ENCODE measurements at regions not wholly inside any gene's neighbourhood (a gene's known extent, or its start where the extent isn't known, plus 50 kb on each side); places are given as distances from the start of the nearest gene placed in this dataset.

DNA sequence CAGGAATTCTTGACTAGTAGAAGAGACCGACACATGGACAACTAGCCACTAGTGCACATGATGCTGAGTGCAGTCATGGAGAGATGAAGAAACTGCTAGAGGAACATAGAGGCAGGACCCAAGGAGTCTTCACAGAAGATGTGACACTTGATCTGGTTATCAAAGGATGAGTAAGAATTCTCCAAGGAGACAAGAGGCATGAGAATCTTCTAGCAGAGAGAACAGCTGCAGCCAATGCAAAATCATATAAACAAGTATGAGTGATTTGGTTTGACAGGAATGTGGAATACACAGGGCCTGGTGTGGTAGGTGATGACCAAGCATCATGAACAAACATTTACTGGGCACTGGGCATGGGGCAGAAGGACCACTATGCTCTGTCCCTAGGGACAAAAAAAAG lies 140.9 kb upstream of the CTTNBP2NL start:
- Mint-ChIP-seq H3K9me3 (no peaks in the 10 kb centered on the region), H3K4me1 (ENCODE audit: low read depth) (no peaks in the 10 kb centered on the region), H3K27ac (no peak overlapping the region), H3K36me3 (ENCODE audit: low read depth) (no peaks in the 10 kb centered on the region), H3K4me3 (no peak overlapping the region), H3K27me3 (peaks cover 38% of the 10 kb centered on the region)
- DNase-seq = no peak

DNA sequence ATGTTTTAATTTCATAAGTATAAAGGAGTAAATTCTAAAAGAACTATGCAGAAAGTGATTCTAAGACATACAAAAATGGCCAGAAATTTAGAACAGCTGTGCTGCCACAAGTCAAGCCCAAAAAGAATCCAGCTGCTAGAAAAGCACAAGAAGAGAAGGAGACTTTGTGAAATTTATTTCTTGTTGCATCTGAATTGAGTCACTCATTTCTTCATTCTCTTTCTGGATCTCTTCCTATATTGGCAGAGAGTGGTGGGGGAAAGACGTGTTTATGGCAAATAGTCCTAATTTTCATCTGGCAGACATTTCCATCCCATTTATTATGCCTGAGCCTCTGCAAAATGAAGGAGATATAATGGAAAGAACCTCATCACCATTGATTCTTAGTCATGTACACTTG lies 139.6 kb upstream of the CTTNBP2NL start:
- H3K27ac Mint-ChIP-seq = no peak overlapping the region
- peaks cover 39% of the 10 kb centered on the region for H3K27me3 Mint-ChIP-seq
- no peaks in the 10 kb centered on the region for H3K9me3 Mint-ChIP-seq
- H3K4me1 Mint-ChIP-seq (ENCODE audit: low read depth) = no peaks in the 10 kb centered on the region
- DNase-seq = no peak
- no peaks in the 10 kb centered on the region for H3K36me3 Mint-ChIP-seq (ENCODE audit: low read depth)
- H3K4me3 Mint-ChIP-seq = no peak overlapping the region

DNA sequence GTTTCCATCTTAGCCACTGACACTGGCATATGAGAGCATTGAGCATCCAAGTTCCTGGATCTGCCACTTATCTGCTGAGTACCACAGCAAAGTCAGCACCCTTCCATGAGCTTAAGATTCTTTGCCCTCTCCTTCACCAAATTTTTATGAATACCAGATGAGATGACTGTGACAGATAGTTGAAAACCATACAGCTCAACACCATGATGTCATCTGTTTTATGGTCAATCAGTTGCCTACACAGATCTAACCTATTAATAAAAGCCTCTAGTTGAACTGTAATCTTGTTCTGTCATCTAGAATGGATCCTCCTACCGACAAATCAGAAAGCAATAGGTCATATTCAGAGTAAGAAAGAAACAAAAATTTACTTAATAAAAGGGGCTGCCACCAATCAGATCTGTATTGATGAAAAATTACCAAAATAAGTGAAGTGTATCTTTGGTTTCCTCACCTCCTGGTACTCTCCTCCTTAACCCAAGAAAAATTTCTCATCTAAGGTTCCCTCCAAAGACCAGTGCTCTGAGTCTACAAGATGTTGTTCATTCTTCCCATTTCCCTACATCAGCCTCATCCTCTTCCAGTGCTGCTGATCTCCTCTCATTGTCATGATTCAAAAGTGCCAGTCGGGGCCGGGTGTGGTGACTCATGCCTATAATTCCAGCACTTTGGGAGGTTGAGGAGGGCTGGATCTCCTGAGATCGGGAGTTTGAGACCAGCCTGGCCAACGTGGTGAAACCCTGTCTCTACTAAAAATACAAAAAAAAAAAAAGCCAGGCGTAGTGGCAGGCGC lies 138.8 kb upstream of the CTTNBP2NL start:
- no peak for DNase-seq
- H3K9me3 Mint-ChIP-seq = no peaks in the 10 kb centered on the region
- no peaks in the 10 kb centered on the region for H3K36me3 Mint-ChIP-seq (ENCODE audit: low read depth)
- no peak overlapping the region for H3K27ac Mint-ChIP-seq
- no peaks in the 10 kb centered on the region for H3K4me1 Mint-ChIP-seq (ENCODE audit: low read depth)
- H3K27me3 Mint-ChIP-seq = peaks cover 39% of the 10 kb centered on the region
- no peak overlapping the region for H3K4me3 Mint-ChIP-seq

DNA sequence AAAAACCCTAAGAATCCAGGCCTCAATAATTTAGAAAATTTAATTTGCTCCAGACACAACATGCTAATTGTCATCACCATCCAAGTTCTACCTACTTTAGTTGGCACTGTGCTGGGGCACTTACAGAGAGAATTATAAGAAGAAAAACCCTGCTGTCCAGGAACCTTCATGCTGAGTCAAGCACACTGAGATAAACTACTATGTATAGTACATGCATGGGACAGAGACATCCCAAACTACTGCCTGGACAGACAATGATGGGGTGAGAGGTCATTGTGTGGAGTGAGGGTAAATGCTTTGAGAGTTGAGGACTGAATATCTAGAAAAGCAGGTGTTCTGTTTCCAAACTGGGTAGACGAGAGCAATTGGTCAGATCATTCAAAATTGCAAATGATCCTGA lies 135.3 kb upstream of the CTTNBP2NL start:
- H3K27me3 Mint-ChIP-seq = peaks cover 19% of the 10 kb centered on the region
- no peaks in the 10 kb centered on the region for H3K36me3 Mint-ChIP-seq (ENCODE audit: low read depth)
- DNase-seq = no peak
- no peaks in the 10 kb centered on the region for H3K9me3 Mint-ChIP-seq
- no peak overlapping the region for H3K27ac Mint-ChIP-seq
- H3K4me3 Mint-ChIP-seq = no peak overlapping the region
- H3K4me1 Mint-ChIP-seq (ENCODE audit: low read depth) = no peaks in the 10 kb centered on the region

DNA sequence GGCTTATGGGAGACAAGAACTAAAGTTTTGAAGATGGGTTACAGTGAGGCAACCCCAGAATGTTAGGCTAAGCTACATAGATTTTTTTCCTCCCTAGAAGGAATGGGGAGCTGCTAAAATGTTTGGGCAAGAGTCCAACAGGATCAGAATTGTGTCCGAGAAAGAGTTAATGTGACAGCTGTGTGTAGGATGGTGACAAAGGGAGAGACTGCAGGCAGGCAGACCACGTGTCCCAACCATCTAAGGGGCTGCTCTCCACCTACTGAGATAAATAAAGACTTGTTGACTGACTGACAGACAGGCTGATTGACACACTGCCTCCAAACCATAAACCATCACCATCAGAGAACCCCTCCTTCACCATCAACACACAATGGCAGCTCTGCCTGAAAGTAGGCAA lies 133.7 kb upstream of the CTTNBP2NL start:
- no peaks in the 10 kb centered on the region for H3K4me1 Mint-ChIP-seq (ENCODE audit: low read depth)
- H3K4me3 Mint-ChIP-seq = no peak overlapping the region
- H3K36me3 Mint-ChIP-seq (ENCODE audit: low read depth) = no peaks in the 10 kb centered on the region
- peaks cover 5% of the 10 kb centered on the region for H3K27me3 Mint-ChIP-seq
- H3K27ac Mint-ChIP-seq = no peak overlapping the region
- DNase-seq = no peak
- no peaks in the 10 kb centered on the region for H3K9me3 Mint-ChIP-seq

DNA sequence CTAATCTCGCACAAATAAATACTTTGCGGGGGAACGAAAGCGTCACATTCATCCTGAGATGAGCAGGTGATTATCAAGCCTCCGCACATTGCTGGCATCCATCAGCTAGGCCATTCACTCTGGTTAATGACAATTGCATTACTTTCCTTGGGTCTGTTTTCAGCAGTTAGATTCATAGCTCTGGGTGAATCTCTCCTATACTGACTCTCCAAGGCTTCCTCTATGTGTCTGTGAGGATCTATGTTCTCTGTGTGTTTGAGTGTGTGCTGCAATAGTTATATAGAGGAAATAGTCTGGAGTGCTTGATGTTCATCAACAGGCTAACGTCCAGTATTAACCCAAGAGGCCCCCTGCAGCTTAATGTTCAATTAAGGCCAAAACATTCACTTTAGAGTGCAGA lies 133.0 kb upstream of the CTTNBP2NL start:
- no peak overlapping the region for H3K4me3 Mint-ChIP-seq
- peaks cover 3% of the 10 kb centered on the region for H3K27me3 Mint-ChIP-seq
- no peaks in the 10 kb centered on the region for H3K36me3 Mint-ChIP-seq (ENCODE audit: low read depth)
- H3K27ac Mint-ChIP-seq = no peak overlapping the region
- DNase-seq = no peak
- H3K4me1 Mint-ChIP-seq (ENCODE audit: low read depth) = no peaks in the 10 kb centered on the region
- no peaks in the 10 kb centered on the region for H3K9me3 Mint-ChIP-seq

DNA sequence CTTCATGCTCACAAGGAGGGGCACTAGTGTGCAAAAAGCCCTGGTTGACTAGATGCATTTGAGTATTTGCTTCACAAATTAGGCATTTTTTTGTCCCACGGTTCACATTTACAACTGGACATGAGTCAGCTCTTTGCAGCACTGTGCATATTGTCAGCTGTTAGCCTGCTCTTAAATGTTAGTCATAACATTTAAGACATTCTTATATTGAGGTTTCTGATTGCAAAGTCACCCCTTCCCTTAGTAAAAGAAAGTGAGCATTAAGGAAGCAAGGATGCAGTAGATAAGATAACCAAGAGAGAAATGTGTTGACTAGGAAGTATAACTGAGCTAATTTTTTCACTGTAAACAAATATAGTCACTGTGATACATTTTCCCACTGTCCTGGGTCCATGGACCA lies 132.6 kb upstream of the CTTNBP2NL start:
- H3K4me1 Mint-ChIP-seq (ENCODE audit: low read depth) = no peaks in the 10 kb centered on the region
- H3K9me3 Mint-ChIP-seq = no peaks in the 10 kb centered on the region
- no peaks in the 10 kb centered on the region for H3K36me3 Mint-ChIP-seq (ENCODE audit: low read depth)
- no peak overlapping the region for H3K4me3 Mint-ChIP-seq
- H3K27me3 Mint-ChIP-seq = peaks cover 7% of the 10 kb centered on the region
- no peak for DNase-seq
- H3K27ac Mint-ChIP-seq = no peak overlapping the region

DNA sequence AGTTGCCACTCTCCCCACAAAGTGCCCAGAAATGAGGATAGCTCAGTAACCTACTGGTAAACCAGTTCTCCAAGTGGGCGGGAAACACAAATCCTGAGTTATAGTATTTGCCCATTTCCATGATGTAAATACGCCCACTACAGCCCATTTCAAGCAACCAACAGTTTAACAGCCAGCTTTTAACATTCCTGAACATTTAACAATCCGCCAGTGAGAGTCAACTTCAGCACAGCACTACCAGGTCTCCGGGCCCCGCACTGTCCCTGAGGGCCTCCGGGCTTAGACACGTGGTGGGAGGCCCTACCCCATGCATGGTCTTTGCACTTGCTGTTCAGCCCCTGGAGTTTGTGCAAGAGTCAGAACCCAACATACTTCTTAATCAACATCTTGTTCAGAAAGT lies 132.0 kb upstream of the CTTNBP2NL start:
- Mint-ChIP-seq H3K4me1 (ENCODE audit: low read depth) (no peaks in the 10 kb centered on the region), H3K27me3 (peaks cover 8% of the 10 kb centered on the region), H3K4me3 (no peak overlapping the region), H3K36me3 (ENCODE audit: low read depth) (no peaks in the 10 kb centered on the region), H3K27ac (no peak overlapping the region), H3K9me3 (no peaks in the 10 kb centered on the region)
- no peak for DNase-seq

DNA sequence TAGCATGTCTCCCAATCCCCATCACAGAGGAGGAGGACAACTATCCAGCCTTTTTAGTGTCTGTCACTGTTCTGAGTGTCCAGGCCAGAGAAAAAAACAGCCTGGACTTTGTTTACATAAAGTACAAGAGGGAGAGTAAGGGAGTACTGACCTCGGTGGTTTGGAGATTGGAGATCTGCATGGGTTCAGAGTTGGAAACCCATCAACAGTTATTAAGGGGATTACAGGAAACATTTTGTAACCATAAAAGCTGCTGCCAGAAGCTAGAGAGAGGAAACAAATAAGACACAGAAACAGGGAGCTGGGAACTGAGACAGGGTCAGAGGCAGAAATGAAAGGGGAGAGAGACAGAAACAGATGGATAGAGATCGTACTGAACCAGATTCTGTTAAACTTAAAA lies 131.5 kb upstream of the CTTNBP2NL start:
- Mint-ChIP-seq H3K4me1 (ENCODE audit: low read depth) (no peaks in the 10 kb centered on the region), H3K36me3 (ENCODE audit: low read depth) (no peaks in the 10 kb centered on the region), H3K4me3 (no peak overlapping the region), H3K9me3 (no peaks in the 10 kb centered on the region), H3K27me3 (peaks cover 8% of the 10 kb centered on the region), H3K27ac (no peak overlapping the region)
- no peak for DNase-seq

DNA sequence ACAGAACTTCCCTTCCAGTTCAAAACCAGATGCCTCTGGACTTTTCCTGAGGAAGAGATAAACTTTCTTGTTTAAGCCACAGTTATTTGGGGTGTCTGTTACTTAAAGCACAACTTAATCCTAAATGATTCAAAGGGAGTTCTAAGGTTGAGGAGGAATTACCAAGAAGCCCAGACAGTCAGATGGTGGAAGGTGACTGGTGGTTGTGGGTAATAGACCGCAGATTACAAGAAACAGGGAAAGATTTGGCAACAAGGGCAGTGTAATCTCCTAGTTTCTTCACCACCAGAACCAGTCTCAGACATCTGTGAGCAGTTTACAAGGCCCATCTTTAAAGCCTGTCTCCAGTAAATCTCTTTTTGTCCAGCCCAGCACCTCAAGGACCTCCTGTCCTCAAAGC lies 130.1 kb upstream of the CTTNBP2NL start:
- Mint-ChIP-seq H3K4me1 (ENCODE audit: low read depth) (no peaks in the 10 kb centered on the region), H3K27ac (no peak overlapping the region), H3K27me3 (peaks cover 12% of the 10 kb centered on the region), H3K9me3 (no peaks in the 10 kb centered on the region), H3K36me3 (ENCODE audit: low read depth) (no peaks in the 10 kb centered on the region), H3K4me3 (no peak overlapping the region)
- no peak for DNase-seq

DNA sequence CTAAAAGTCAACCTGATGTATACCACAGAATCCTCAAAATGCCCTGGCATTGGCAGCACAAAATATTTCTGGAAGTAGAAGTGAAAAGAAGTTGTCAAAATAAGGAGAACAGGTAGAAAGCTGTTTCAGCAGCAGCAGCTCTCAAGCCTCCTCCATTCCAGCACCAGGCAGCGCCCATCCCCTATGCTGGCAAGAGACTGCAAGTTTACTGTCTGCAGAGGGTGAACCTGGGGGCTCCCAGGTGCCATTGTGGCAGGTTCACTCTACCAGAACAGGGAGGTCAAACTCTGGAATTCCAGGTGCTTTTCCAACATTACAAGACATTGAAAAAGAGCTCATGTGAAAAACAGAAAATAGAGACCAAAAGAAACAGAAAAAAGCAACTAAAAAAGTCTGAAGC lies 128.8 kb upstream of the CTTNBP2NL start:
- no peaks in the 10 kb centered on the region for H3K36me3 Mint-ChIP-seq (ENCODE audit: low read depth)
- no peaks in the 10 kb centered on the region for H3K4me1 Mint-ChIP-seq (ENCODE audit: low read depth)
- no peak for DNase-seq
- no peak overlapping the region for H3K4me3 Mint-ChIP-seq
- H3K27me3 Mint-ChIP-seq = peaks cover 12% of the 10 kb centered on the region
- no peaks in the 10 kb centered on the region for H3K9me3 Mint-ChIP-seq
- H3K27ac Mint-ChIP-seq = no peak overlapping the region

DNA sequence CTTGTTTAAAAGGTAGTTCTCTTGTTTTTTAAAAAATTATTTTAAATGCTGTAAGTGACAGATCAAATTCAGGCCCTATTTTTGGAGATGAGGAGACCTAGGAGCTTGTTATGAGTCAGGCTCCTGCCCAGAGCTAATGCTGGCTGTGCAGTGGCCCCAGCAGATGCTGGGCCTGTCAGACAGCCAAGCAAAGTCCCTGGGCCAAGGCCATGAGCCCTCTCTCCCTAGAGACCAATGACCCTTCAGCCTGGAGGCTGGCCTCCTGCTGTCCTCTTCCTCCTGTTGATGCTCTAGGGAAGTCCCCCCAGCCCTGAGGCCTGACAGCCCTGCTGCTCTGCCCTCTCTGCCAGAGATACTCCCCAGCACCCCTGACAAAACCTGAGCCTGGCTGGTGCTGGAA lies 128.1 kb upstream of the CTTNBP2NL start:
- peaks cover 2% of the 10 kb centered on the region for H3K9me3 Mint-ChIP-seq
- H3K4me3 Mint-ChIP-seq = no peak overlapping the region
- H3K27me3 Mint-ChIP-seq = peaks cover 19% of the 10 kb centered on the region
- DNase-seq = no peak
- no peak overlapping the region for H3K27ac Mint-ChIP-seq
- H3K36me3 Mint-ChIP-seq (ENCODE audit: low read depth) = no peaks in the 10 kb centered on the region
- H3K4me1 Mint-ChIP-seq (ENCODE audit: low read depth) = no peaks in the 10 kb centered on the region

DNA sequence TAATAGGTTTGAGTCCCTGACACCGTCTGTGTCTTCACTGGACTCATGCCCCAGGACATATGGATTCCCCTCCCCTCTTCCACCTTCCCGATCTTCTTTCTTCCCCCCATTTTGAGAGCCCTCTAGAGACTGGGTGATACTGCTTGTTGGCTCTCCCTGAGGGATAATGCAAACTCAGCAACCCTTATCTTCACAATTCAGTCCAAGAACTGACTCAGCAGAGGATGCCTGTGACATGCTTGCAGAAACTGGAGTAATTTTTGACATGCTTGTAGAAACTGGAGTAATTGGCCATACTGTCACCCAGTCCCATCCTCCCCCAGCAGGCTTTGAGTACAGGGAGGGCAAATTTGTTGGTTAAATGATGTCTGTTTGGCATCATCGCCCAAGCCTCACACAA lies 127.6 kb upstream of the CTTNBP2NL start:
- DNase-seq = no peak
- peaks cover 20% of the 10 kb centered on the region for H3K27me3 Mint-ChIP-seq
- no peaks in the 10 kb centered on the region for H3K36me3 Mint-ChIP-seq (ENCODE audit: low read depth)
- H3K4me3 Mint-ChIP-seq = no peak overlapping the region
- H3K4me1 Mint-ChIP-seq (ENCODE audit: low read depth) = no peaks in the 10 kb centered on the region
- no peak overlapping the region for H3K27ac Mint-ChIP-seq
- H3K9me3 Mint-ChIP-seq = peaks cover 3% of the 10 kb centered on the region

DNA sequence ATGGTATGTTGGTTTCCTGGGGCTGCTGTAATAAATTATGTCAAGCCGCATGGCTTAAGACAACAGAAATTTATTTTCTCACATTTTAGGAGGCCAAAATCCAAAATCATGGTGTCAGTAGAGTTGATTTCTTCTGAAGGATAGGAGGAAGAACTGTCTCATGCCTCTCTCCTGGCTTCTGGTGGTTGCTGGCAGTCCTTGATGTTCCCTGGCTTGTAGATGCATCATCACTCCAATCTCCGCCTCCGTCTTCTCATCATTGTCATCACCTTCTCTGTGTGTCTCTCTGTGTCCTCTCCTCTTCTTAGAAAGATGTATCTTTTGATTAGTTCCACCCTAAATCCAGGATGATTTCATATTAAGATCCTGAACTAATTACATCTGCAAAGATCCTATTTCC lies 124.7 kb upstream of the CTTNBP2NL start:
- H3K36me3 Mint-ChIP-seq (ENCODE audit: low read depth) = no peaks in the 10 kb centered on the region
- H3K4me1 Mint-ChIP-seq (ENCODE audit: low read depth) = no peaks in the 10 kb centered on the region
- H3K27me3 Mint-ChIP-seq = peaks cover 41% of the 10 kb centered on the region
- no peak for DNase-seq
- no peak overlapping the region for H3K4me3 Mint-ChIP-seq
- peaks cover 10% of the 10 kb centered on the region for H3K9me3 Mint-ChIP-seq
- no peak overlapping the region for H3K27ac Mint-ChIP-seq

DNA sequence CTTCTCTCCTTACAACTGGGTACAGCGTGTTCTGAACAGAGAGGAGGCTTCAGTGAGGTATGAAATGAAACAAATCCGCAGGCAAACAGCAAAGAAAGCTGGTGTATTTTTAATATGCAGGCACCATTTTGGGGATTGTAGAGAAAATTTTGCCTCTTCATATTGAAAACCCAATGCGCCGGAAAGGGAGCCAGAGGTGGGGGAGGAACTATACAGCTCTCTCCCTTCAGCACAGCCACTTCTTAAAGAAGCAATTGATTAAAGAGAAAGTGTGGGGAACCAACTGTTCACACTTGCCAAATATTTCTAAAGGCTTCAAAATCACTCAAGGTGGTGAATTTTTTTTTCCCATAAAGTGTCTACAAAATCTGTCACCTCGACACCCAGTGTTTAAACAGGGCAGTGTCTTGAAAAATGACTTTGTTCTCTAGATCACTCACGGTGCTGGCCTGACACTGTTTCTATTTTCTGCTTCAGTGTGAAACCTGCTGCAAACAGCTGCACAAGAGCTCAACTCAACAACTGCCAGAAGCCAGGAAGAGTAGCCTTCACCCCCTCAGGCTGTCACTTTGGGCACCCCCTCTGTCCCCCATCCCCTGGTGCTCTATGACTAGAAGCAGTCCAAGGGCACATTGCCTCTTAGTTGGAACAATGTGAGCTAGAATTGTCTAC lies 123.8 kb upstream of the CTTNBP2NL start:
- no peak overlapping the region for H3K4me3 Mint-ChIP-seq
- H3K27ac Mint-ChIP-seq = no peak overlapping the region
- no peaks in the 10 kb centered on the region for H3K36me3 Mint-ChIP-seq (ENCODE audit: low read depth)
- peaks cover 41% of the 10 kb centered on the region for H3K27me3 Mint-ChIP-seq
- peaks cover 10% of the 10 kb centered on the region for H3K9me3 Mint-ChIP-seq
- no peaks in the 10 kb centered on the region for H3K4me1 Mint-ChIP-seq (ENCODE audit: low read depth)
- DNase-seq = no peak
